ENCODE measurements at regions not wholly inside any gene's neighbourhood (a gene's known extent, or its start where the extent isn't known, plus 50 kb on each side); places are given as distances from the start of the nearest gene placed in this dataset.

GRCh38 chr9:91004992-91005391 is 203.4 kb downstream of the SYK start:
- no peak overlapping the region for H3K4me3 ChIP-seq
- no peaks in the 10 kb centered on the region for H3K4me1 ChIP-seq (replicated peaks in 1 of 2)
- no peaks in the 10 kb centered on the region for H3K27me3 ChIP-seq
- no peak overlapping the region for H3K27ac ChIP-seq
- H3K36me3 ChIP-seq (replicated peaks in 1 of 2): no peaks in the 10 kb centered on the region
- H3K9me3 ChIP-seq (replicated peaks in 1 of 3): no peaks in the 10 kb centered on the region
- no peak for DNase-seq
- 71 to 86% (median 83%) methylated on average over 4 of the region's 4 CpGs for WGBS, 4 donors
- TF ChIP-seq CTCF (IDR thresholded peaks at IDR 0.05): no peak
- TF ChIP-seq POLR2A (IDR thresholded peaks at IDR 0.05): no peak
- intact Hi-C loops (cut with DNase I): no loop called here

DNA sequence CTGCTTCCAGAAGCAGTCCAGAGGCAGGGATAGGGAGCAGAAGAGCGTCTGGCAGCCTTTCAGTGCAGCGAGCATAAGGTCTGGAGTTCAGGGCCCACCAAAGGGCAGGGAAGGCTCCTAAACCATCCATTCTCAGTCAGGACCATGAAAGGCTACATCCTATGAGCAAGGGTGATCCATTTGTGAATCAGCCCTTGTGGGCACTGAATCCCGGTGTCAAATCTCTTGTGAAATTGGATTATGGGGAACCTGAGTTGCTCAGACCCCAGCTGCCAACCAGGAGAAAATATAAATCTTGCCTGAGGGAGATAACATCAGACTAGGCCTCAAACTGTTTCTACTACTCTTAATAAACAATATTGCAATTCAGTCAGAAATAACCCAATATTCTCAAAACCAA is 204.4 kb downstream of the SYK start:
- DNase-seq: no peak
- Histone ChIP-seq H3K4me3 (no peak overlapping the region), H3K27me3 (no peaks in the 10 kb centered on the region), H3K36me3 (replicated peaks in 1 of 2) (no peaks in the 10 kb centered on the region), H3K4me1 (replicated peaks in 1 of 2) (no peaks in the 10 kb centered on the region), H3K9me3 (replicated peaks in 1 of 3) (no peaks in the 10 kb centered on the region), H3K27ac (no peak overlapping the region)
- TF ChIP-seq POLR2A (IDR thresholded peaks at IDR 0.05) (no peak), CTCF (IDR thresholded peaks at IDR 0.05) (no peak)
- intact Hi-C loops (cut with DNase I): no loop called here
- WGBS, 4 donors: 68 to 92% (median 86%) methylated on average over 2 to 3 of the region's 3 CpGs

DNA sequence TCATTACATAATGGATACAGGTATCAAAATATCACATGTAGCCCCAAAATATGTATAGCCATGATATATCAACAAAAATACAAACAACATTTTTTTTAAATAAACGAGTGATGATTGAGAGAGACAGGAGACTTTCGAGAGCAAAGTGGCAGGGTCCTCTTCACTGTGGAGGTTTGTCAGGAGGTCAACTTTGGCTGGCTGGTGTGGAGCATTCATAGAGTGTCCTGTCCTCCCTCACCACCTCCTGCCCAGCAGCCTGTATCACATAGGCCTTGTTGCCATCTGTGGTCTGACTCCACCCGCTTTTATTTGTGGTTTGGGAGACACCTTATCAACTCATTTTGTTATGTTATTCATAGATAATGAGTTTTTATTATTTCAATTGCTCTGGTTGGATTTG is 206.9 kb downstream of the SYK start:
- no peaks in the 10 kb centered on the region for H3K4me1 ChIP-seq (replicated peaks in 1 of 2)
- no peak for DNase-seq
- intact Hi-C loops (cut with DNase I): no loop called here
- no peak overlapping the region for H3K4me3 ChIP-seq
- no peaks in the 10 kb centered on the region for H3K9me3 ChIP-seq (replicated peaks in 1 of 3)
- 85 to 92% (median 89%) methylated on average over 3 of the region's 3 CpGs for WGBS, 4 donors
- no peaks in the 10 kb centered on the region for H3K27me3 ChIP-seq
- H3K27ac ChIP-seq: no peak overlapping the region
- TF ChIP-seq POLR2A (IDR thresholded peaks at IDR 0.05): no peak
- TF ChIP-seq CTCF (IDR thresholded peaks at IDR 0.05): no peak
- H3K36me3 ChIP-seq (replicated peaks in 1 of 2): no peaks in the 10 kb centered on the region

DNA sequence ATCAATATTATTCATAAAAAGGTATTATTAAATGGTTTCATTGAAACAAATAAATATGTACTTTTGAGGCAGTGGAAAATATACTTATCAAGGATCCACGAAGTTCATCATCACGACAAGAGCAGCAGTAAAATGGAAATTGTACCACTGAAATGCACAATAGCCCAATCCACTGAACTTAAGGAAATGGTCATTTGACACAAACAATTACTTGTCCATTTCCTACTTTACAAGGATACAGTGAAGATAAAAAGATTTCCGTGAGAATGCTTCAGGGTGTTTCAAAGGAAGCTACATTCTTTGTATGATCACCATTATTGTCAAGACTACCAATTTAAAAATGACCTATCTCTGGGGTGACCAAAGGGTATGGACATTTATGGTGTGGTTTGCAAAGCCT is 210.3 kb downstream of the SYK start:
- DNase-seq: no peak
- 52 to 59% (median 53%) methylated on average over 3 of the region's 3 CpGs for WGBS, 4 donors
- no peak overlapping the region for H3K4me3 ChIP-seq
- no peaks in the 10 kb centered on the region for H3K4me1 ChIP-seq (replicated peaks in 1 of 2)
- no peaks in the 10 kb centered on the region for H3K9me3 ChIP-seq (replicated peaks in 1 of 3)
- intact Hi-C loops (cut with DNase I): no loop called here
- no peaks in the 10 kb centered on the region for H3K36me3 ChIP-seq (replicated peaks in 1 of 2)
- H3K27me3 ChIP-seq: no peaks in the 10 kb centered on the region
- no peak for TF ChIP-seq CTCF (IDR thresholded peaks at IDR 0.05)
- no peak for TF ChIP-seq POLR2A (IDR thresholded peaks at IDR 0.05)
- no peak overlapping the region for H3K27ac ChIP-seq
